ENCODE measurements at regions not wholly inside any gene's neighbourhood (a gene's known extent, or its start where the extent isn't known, plus 50 kb on each side); places are given as distances from the start of the nearest gene placed in this dataset.

DNA sequence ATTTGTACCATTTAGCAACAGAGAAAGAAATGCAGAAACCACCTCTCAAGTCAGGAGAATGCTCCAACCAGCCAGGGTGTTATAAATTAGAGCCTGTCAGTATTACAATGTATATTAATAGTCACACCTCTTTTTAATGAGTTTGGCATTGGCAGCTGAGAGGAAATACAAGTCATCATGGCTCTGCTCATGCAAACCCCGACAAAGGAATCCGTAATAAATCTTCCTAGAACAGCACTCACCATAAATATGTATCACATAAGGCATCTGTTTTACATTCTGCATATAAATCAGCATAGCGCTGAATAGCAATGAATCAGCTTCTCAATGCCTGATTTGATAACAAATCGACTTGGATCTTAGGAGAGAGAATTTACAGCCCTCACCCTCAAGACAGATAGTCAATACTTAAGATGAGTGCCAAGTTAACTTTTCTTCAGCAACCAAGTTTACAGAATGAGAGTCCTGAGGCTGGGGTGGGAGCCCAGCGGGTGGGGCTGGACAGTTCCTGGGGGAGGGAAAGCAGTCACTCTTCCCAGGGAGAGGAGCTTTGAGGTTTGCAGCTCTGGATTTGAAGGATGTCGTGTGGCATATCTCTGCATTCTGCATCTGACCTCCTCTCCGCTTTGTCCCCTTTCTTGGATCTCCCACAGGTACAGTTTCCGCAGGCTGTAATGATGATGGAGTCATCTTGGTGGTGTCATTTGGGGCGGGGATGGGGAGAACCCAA is 1034.4 kb upstream of the NR2F2 start:
- DNase-seq, result no peak

DNA sequence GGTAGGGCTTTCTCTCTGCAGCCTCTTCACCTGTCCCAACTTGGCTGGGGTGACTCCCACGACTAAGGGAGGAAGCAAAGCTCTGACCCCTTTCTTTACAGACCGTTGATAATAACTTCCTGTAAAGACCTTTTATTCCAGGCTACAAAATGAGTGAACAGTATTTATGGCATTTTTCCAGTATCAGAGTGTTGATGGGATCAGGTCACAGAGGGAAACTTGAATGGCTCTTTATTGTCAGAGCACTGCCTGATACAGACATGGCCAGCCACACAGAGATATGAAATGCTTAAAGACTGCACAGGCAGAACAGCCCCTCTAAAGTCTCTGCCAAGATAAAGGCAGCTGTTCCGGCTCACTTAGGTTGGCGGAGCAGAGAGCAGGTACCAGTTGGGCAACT is 1033.9 kb upstream of the NR2F2 start:
- no peak for DNase-seq

DNA sequence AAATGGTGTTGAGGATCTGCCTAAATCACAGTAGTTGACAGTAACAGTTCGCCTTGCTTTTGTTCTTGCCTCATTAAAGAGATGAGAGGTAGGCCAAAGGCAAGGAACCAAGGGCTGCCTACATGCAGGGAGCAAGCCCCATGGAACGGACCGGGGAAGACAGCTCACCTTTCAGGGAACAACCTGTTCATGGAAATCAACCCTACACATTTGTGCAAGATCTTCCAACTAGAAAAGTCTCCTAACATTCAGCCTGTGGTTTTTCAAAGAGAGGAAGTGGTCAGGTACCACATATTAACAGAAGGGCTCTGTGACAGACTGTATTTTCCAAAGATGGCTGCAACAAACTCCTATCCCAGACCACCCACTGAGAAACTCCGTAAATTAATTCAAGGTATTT is 1031.8 kb upstream of the NR2F2 start:
- no peak for DNase-seq

DNA sequence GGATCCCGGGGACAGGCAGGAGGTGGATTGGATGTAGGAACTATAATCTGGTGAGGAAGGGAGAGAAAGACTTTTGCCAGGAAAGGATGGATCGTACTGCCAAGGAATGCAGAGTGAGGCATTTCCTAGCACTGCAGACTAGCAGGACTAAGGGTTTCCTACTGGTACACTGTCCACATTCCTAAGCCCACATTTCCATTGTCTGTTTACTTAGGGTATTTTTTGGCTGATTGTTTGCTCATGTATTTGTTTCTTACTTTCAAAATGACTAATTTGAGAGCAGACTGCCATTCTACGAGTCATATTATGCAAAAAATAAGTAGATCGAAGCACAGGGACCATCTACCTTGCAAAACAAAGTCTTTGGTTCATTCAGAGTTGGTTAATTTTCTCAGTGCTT is 1029.5 kb upstream of the NR2F2 start:
- DNase-seq, result no peak

DNA sequence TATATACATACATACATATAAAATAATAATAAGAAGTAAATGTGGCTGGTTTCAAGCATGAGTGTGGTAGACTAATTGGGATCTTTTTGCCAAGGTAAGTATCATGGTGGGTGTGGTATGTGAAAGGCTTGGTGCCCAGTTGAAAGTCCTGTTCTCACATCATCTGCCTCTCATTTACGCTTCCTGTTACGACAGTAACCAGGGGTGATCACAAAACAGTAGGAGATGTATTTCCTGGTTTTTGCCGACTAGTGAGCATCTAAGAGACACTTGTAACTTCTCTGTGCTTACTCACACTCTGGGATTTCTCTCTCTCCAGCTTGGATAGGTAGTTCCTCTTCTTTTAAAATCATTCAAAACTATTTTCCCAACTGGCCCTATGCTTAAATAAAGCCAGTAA is 1028.3 kb upstream of the NR2F2 start:
- DNase-seq, result no peak

DNA sequence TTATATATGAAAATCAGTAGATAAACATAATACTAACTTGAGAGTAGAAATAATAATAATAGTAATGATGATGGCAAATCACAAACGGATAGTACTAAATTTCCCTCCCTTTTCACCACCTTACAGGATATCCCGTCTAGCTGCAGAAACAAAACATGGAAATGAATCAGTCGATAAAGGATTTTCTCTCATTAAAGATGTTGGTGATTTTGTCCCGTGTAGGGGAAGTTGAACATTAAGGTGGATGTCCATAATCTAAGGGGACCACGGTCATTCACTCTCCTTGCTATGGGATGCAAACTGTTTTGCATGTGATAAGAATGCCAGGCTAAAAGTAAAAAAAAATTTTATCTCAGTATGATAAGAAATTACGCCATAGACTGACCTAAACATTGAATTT is 1027.7 kb upstream of the NR2F2 start:
- DNase-seq, result no peak

DNA sequence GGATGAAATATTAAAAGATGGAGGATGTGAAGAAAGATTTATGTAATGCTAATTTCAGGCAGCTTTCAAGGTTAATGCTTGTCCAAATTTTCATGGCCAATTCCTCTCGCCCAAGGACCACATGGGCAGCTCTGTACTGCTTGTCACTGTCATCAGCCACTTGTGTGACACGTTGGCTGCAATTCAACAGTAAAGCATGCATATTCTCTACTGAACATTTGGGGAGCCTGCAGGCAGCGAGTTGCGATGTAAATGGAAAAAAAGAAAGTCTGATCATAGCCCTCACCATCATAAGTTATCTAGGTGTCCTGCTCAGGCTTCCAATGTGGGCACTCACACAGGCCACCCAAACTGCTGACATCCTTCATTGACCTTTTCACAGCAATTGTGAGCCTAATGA is 1026.8 kb upstream of the NR2F2 start:
- DNase-seq, result no peak

DNA sequence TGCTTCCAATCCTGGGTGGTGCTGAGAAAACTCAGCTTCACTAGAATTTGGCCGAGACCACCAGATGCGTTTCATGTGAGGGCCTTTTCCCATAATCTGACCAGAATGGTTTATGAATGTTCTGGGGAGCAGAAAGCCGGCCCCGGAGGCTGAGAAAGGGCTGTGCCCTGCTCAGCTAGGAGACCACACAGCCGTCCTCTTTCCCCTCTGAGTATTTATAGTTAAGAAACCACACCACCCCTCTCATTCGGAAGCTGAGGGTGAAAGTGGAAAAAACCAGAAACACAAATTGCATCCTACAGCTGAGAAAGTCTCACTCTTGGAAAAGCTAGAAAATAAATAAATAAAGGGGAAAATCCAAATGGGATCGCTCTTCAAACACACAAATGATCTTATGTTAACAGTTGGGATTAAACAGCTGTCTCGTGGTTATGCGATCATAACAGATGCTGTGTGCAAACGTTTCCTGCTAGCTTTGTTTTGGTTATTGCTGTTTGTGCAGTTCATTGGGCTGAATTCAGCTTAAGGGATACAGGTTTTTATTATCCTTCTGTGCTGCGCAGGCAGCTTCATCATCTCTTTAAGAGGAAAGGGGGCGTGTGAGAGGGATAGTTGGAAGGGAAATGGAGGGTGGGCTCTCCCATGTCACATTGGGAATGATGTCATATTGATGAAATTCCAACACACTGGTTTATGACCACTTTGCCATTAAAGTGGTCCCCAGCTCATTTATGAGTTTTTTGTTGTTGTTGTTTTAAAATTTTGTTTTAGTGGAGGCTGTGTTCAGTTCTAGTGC is 1026.2 kb upstream of the NR2F2 start:
- no peak for DNase-seq

DNA sequence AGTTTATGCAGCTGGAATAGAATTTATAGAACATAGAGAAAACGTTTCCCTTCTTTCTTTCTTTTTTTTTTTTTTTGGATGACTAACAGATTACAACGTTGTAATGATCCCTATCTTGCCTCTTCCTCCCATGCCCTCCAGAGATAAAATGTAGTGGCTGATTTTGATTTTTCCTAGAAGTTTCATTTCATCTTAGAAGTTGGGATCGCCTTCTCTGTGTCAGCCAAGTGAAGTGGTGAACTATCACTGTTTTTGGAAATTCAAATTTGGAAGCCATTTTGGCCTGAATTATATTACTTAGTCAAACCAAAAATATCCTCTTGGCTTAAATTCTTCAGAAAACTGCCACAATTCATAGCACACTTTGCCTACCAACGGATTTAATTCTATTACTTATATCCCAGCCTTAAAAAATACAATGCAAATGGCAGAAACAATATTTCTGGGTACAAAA is 1025.5 kb upstream of the NR2F2 start:
- DNase-seq, result no peak

DNA sequence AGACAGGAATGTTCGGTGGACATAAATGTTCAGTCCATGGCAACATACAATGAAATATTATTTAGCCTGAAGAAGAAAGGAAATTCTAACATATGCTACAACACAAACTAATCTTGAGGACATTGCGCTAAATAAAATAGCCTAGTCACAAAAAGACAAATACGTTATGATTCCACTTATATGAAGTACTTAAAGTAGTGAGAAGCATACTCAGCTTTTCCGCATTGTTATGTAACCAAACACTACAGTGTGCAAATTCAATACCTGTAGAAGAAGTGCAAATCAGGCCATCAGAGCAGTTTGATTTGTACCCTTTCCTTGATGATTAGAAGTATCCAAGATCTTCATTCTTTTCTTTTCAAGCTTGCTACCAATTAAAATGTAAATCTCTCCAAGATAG is 1023.4 kb upstream of the NR2F2 start:
- no peak for DNase-seq

DNA sequence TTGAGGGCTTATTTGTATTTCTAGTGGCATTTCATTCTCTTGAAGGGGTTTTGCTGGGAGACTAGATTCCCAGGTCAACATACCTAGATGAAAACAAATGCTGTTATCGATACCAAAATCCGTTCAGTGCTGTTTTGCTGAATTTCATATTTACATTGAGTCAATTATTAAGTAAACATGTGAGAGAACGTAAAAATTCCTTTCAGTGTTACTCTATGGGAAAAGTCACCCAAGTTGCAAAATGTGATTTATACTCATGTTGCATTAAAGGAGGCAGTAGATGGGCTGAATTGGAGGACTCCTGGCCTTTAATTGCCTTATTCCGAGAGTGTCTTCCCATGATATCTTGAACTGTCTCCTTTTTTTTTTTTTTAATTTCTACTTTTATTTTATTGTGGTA is 1011.3 kb upstream of the NR2F2 start:
- DNase-seq, result no peak

DNA sequence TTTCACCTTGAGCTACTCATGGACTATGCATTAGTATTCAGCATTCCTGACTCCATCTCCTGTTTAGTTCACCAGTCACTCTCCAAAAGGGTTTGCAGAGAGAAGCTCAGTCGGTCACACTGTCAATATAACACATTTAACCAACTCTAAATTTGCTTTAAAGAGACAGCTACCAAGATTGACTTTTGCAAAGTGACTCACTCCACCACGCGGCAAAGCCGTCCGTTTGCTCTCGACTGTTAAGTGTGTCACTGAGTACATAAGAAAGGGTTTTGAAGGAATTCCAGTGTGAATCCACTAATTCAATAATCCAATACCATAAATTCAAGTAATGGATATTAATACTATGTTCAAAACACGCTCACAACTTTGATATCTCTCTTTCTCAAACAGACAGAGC is 1006.7 kb upstream of the NR2F2 start:
- no peak for DNase-seq

DNA sequence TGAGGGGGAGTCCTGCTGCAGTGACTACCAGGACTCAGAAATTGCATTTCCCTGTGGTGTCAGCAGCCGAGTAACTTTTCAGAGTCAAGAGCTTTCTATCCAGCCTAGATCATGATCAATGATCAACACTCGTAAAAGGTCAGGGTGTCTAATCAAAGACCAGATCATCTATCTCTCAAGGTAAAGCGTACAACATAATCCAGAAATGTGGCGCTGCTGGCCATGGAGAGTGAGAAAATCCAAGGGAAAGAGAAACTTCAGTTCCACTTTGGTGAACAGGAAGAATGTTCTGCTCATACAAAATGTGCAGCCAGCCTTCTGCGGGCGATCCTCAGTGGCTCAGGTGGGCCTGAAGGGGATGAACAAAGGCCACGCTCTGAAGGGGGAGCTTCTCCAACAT is 1005.8 kb upstream of the NR2F2 start:
- DNase-seq, result no peak

DNA sequence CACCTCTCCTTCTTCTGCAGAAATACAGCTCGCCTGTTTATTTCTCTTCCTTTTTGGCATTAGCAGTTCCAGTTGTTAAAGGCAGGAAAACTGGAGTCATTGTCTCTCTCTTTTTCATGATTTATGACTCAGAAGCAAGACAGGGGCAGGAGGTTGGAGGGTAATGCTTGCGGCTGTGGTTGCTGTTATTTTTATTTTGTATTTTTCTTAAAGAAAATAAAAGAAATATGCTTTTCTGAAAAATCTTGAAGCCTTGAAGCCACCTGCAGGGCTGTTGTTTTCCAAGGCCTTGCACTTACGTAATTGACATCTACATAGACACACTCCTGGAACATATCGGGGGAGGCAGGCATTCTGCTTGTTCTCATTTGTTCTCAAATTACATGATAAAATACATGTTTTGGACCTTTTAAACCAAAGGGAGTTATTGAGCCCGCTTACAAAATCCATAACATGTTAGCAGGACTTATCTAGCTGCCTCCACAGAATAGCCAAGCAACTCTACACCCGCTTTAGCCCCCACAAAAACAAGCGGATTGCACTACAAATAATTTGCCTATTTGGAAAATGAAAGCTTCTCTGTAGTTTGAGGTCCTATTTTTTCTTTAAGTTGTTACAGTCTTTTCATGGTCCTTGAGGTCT is 1004.6 kb upstream of the NR2F2 start:
- DNase-seq, result no peak

DNA sequence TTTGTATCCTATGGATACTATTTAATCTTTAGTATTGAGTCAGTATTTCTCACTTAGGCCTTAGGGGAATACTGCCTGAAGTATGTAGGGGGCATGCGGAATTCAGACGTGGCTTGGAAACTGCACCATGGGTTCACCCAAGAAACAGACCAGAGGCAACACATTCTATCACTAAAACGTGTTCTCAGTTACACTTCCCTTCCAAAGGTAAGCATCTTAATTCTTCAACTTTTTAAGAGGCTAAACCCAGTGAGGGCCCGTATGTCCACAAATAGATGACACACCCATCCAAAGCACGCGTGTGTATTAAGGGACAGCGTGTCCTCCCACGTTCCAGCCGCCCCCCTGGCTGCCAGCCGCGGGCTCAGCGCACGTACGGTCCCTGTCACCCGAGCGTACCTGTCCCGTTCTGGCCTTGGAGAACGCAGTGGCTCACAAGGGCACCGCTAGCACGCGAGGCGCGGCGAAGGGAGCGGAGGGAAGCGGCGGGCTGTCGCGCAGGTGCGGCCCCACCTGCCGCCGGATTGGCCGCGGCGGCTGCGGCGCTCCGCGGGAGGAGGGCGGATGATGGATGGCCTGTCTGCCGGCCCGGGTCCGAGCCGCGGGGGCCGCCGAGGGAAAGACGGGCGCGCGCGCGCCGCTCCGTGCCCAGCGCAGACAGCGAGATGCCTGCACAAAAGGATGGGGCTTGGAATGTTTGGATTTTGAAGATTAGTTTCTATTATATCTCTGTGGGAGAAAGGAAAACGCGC is 1003.9 kb upstream of the NR2F2 start:
- DNase-seq, result no peak

DNA sequence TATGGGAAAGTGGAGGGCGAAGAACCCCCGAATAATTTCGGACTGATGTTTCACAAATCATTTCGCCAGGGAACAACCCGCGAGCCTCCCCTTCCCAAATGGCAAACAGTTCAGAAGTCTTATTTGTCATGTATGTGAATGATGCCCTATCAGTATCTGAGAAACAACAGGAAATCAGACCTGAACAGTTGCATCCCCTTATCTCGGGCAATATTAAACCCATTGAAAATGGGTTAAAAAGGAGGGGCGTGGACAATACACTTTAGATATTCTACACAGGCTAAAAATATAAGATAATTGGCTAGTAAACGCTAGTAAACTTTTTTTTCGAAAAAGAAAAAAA is 1003.3 kb upstream of the NR2F2 start:
- no peak for DNase-seq

DNA sequence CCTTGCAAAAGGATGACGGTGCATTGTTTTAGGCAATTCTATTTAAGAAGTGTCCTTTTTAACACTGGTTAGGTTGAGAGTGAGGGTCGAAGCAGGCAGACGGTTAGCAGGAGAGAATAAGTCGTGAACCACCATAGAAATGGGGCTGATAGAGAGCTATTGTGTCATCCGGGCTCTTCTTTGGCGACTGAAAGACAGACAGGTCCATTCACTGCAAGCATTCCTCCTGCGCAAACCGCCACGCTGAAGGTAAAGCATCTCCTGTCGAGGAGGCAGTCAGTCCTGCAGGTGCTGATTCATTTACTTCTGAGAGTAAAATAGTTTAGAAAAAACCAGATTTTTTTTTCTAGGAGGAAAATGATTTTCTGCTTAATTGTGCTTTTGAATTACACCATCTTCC is 1002.8 kb upstream of the NR2F2 start:
- no peak for DNase-seq

DNA sequence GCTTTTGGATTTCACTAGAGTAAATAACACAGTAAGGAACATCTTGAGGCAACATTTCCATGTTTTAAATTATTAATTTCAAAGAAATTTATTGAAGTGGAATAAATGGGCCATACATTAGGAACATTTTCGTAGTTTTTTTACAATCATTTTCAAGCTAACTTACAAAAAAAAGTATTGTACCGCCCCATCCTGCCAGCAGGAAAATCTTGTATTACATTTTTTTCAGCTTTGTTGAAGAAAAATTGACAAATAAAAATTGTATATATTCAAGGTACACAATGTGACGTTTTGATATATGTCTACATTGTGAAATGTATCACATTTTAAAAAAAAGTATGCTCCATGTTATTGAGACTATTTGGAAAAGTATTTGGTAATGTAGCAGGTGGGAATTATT is 1001.9 kb upstream of the NR2F2 start:
- DNase-seq, result no peak

DNA sequence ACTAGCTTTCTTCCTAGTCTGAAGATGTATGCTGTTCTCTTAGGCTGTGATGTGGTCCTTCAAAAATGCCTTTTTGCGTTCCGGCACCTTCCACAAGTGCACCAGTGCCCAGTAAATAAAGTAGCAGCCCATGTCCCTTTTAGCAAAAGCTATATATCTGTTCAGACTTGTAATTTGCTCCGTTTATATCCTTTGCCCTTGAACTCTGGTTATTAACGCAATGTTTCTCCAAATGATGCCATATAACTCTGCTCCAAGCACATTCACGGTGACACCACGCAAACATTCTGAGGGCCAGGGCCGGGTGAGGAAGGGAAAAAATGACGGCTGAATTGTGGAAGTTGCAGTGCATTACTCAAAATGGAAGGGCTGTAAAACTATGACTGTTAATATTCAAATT is 1001.1 kb upstream of the NR2F2 start:
- no peak for DNase-seq

DNA sequence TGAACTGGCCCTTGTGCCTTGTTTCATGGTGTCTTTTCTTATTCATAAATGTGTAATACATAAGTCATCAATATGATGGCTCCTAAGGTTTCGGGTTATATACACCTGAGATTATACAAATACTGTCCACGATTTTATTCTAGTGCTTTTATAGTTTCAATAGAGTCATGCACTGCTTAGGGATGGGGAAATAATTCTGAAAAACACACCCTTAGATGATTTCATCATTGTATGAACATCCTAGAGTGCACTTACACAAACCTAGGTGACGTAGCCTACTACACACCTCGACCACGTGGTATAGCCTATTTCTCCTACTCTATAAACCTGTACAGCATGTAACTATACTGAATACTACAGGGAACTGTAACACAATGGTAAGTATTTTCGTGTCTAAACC is 988.8 kb upstream of the NR2F2 start:
- DNase-seq, result no peak

DNA sequence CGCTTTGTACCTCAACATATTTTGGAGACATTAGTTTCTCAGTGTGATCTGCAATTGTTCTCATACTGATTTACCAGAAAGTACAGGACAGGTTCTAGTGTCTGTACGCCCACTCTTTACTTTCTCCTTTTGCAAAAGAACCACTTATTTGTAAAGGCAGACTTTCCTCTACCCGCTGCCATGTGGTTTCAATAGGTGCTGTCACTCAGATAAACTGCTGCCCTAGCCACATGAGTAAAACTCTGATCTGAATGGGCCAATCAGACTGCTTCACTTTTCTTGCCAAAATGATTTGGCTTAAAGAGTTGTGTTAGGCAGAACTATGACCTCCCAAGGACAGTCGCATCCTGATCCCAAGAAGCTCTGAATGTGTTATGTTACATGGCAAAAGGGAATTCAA is 984.6 kb upstream of the NR2F2 start:
- no peak for DNase-seq

DNA sequence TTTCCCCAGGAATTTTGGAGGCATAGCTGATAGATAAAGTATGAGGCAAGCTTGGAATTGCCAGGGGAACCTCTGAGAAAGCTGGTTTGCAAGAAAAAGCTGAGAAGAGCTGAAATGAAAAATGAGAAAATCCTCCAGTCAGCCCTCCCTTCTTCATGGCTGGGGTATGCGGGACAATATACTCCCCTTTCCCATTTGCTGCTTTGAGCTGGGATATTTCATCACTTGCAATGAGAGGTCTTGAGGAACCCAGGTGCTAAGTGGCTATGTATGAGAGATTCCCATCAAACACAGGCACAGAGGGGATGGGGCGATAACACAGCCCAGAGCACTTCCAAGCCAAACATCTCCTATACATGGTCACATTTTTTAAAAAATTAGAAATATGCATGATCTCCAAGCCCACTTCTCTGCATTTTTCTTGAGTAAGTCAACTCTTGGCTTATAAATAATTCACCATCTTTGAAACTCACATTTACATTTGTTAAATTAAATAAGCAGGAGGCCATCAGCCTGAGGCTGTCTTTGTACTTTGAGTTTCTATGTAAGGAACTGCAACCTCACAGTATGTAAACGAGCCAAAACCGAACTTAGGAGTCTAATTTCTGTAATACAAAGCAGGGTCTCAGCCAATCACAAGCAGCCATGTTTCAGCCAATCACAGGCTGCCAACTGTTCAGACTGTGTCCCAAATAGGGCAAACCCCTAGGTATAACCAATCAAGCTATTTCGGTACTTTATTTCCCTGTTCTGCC is 983.6 kb upstream of the NR2F2 start:
- no peak for DNase-seq

DNA sequence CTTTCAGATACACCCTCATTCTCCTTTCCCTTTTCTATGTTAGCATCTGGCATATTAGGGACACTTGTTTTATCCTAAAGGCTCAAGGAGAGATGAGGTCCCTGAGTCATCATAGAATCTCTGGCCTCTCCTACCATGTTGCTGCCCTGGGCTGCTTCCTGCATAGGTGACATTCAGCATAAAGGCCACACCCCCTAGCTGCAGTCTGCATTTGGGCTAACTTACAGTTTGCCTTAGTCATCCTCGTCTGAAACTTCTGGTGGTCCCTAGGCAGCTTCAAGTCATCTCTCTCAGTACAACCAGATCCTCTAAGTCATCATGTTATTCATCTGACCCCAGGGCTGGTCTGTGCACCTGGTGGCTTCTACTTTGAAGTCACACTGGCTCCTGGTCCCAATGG is 982.7 kb upstream of the NR2F2 start:
- DNase-seq, result no peak
